ENCODE measurements at regions not wholly inside any gene's neighbourhood (a gene's known extent, or its start where the extent isn't known, plus 50 kb on each side); places are given as distances from the start of the nearest gene placed in this dataset.

- Mint-ChIP-seq H3K36me3 (ENCODE audit: low read depth) (no peaks in the 10 kb centered on the region), H3K27me3 (ENCODE audit: low read depth) (no peaks in the 10 kb centered on the region), H3K9me3 (ENCODE audit: low read depth) (peaks cover 4% of the 10 kb centered on the region), H3K4me1 (ENCODE audit: low read depth) (peaks cover 26% of the 10 kb centered on the region), H3K27ac (ENCODE audit: unreplicated experiment) (no peak overlapping the region), H3K4me3 (ENCODE audit: unreplicated experiment) (no peak overlapping the region)
- no peak for TF ChIP-seq CTCF (IDR thresholded peaks at IDR 0.05)
- no peak for DNase-seq (ENCODE audit: low spot score)
Observed at GRCh38 chr21:32137266-32137665, 141.6 kb downstream of the MIS18A start.

DNA sequence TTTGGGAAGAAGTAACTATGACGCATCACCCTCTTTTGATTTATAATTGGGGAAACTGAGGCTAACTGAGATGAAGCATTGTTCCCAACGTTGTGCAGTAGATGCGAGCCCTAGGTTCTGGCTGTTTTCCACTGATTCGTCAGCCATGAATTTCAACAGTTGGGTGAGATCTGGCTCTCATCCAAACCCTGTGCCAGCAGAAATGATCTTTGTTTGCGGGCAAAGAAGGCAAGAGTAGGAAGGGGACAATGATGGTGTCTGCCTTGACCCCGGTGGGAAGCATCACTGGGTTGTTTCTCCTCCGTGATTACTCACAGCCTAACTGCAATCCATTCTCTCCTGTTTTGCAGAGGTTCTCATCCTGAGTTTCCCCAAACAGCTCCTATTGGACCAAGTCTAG is 142.3 kb downstream of the MIS18A start:
- H3K27me3 Mint-ChIP-seq (ENCODE audit: low read depth): no peaks in the 10 kb centered on the region
- H3K9me3 Mint-ChIP-seq (ENCODE audit: low read depth): peaks cover 4% of the 10 kb centered on the region
- H3K27ac Mint-ChIP-seq (ENCODE audit: unreplicated experiment): no peak overlapping the region
- no peak for TF ChIP-seq CTCF (IDR thresholded peaks at IDR 0.05)
- H3K36me3 Mint-ChIP-seq (ENCODE audit: low read depth): no peaks in the 10 kb centered on the region
- H3K4me1 Mint-ChIP-seq (ENCODE audit: low read depth): peaks cover 32% of the 10 kb centered on the region
- no peak overlapping the region for H3K4me3 Mint-ChIP-seq (ENCODE audit: unreplicated experiment)
- DNase-seq (ENCODE audit: low spot score): no peak

- Mint-ChIP-seq H3K9me3 (ENCODE audit: low read depth) (peaks cover 4% of the 10 kb centered on the region), H3K36me3 (ENCODE audit: low read depth) (no peaks in the 10 kb centered on the region), H3K27ac (ENCODE audit: unreplicated experiment) (peak overlapping the region; percentile 81), H3K27me3 (ENCODE audit: low read depth) (no peaks in the 10 kb centered on the region), H3K4me1 (ENCODE audit: low read depth) (peaks cover 33% of the 10 kb centered on the region), H3K4me3 (ENCODE audit: unreplicated experiment) (peak overlapping the region; percentile 26)
- no peak for DNase-seq (ENCODE audit: low spot score)
- TF ChIP-seq CTCF (IDR thresholded peaks at IDR 0.05): no peak
Observed at GRCh38 chr21:32135401-32136363, 143.2 kb downstream of the MIS18A start.

GRCh38 chr21:32134441-32135130 is 144.3 kb downstream of the MIS18A start:
- no peak for TF ChIP-seq CTCF (IDR thresholded peaks at IDR 0.05)
- Mint-ChIP-seq H3K27ac (ENCODE audit: unreplicated experiment) (no peak overlapping the region), H3K4me1 (ENCODE audit: low read depth) (peaks cover 33% of the 10 kb centered on the region), H3K36me3 (ENCODE audit: low read depth) (no peaks in the 10 kb centered on the region), H3K4me3 (ENCODE audit: unreplicated experiment) (no peak overlapping the region), H3K27me3 (ENCODE audit: low read depth) (no peaks in the 10 kb centered on the region), H3K9me3 (ENCODE audit: low read depth) (peaks cover 4% of the 10 kb centered on the region)
- DNase-seq (ENCODE audit: low spot score): no peak

GRCh38 chr21:32132881-32133280 is 146.0 kb downstream of the MIS18A start:
- no peak for TF ChIP-seq CTCF (IDR thresholded peaks at IDR 0.05)

More at GRCh38 chr21:32132881-32133280, 146.0 kb downstream of the MIS18A start:
- Mint-ChIP-seq H3K4me3 (ENCODE audit: unreplicated experiment) (no peak overlapping the region), H3K36me3 (ENCODE audit: low read depth) (peaks cover 1% of the 10 kb centered on the region), H3K27ac (ENCODE audit: unreplicated experiment) (no peak overlapping the region), H3K9me3 (ENCODE audit: low read depth) (peaks cover 8% of the 10 kb centered on the region), H3K4me1 (ENCODE audit: low read depth) (peaks cover 33% of the 10 kb centered on the region), H3K27me3 (ENCODE audit: low read depth) (no peaks in the 10 kb centered on the region)
- DNase-seq (ENCODE audit: low spot score): no peak
